HEK293T (cell line): ENCODE measurements at regions not wholly inside any gene's neighbourhood (a gene's known extent, or its start where the extent isn't known, plus 50 kb on each side); places are given as distances from the start of the nearest gene placed in this dataset.

Experiments
- CTCF ChIA-PET: fragments of 350-600 bp; formaldehyde crosslinking; extraction: SDS; loops from one replicate; lab custom pipeline; 2021; ENCODE audit warnings: antibody characterized with exemption, inconsistent platforms; lab: Yijun Ruan, JAX
- POLR2A ChIA-PET: fragments of 350-600 bp; formaldehyde crosslinking; extraction: SDS; loops from one replicate; lab custom pipeline; 2020; ENCODE audit warnings: antibody characterized with exemption, inconsistent platforms; lab: Yijun Ruan, JAX
- DNase-seq: peaks from one replicate; pipeline ENCODE4 v3.0.0; 2012; ENCODE audit warnings: mixed read lengths; ENCODE audit errors: extremely low spot score
- ARNT ChIP-seq: fragments of 450-650 bp; IDR thresholded peaks from 2 replicates; pipeline ENCODE4 v1.6.1; 2017; ENCODE audit warnings: mild to moderate bottlenecking
- BHLHE40 ChIP-seq: fragments of 450-650 bp; IDR thresholded peaks from 2 replicates; pipeline ENCODE4 v1.6.1; 2016; ENCODE audit warnings: mild to moderate bottlenecking, moderate library complexity, borderline replicate concordance
- CTBP1 ChIP-seq: fragments of 450-650 bp; IDR thresholded peaks from 2 replicates; pipeline ENCODE4 v1.6.1; 2016; ENCODE audit warnings: borderline replicate concordance
- ELF4 ChIP-seq: fragments of 450-650 bp; IDR thresholded peaks from 2 replicates; pipeline ENCODE4 v1.6.1; 2017; ENCODE audit warnings: antibody characterized with exemption
- FOXA1 ChIP-seq: fragments of 450-650 bp; IDR thresholded peaks from 2 replicates; pipeline ENCODE4 v1.6.1; 2016; ENCODE audit warnings: mild to moderate bottlenecking
- FOXK2 ChIP-seq: fragments of 450-650 bp; IDR thresholded peaks from 2 replicates; pipeline ENCODE4 v1.6.1; 2016; ENCODE audit warnings: mild to moderate bottlenecking
- FOXM1 ChIP-seq: fragments of 450-650 bp; IDR thresholded peaks from 2 replicates; pipeline ENCODE4 v1.6.1; 2017; ENCODE audit warnings: mild to moderate bottlenecking, borderline replicate concordance
- HDGF ChIP-seq: fragments of 450-650 bp; IDR thresholded peaks from 2 replicates; pipeline ENCODE4 v1.6.1; 2017; ENCODE audit warnings: antibody characterized with exemption, borderline replicate concordance
- L3MBTL2 ChIP-seq: fragments of 450-650 bp; conservative IDR thresholded peaks from 2 replicates; pipeline ENCODE4 v1.6.1; 2016; ENCODE audit warnings: mild to moderate bottlenecking
- LEF1 ChIP-seq: fragments of 450-650 bp; IDR thresholded peaks from 2 replicates; pipeline ENCODE4 v1.6.1; 2017; ENCODE audit warnings: mild to moderate bottlenecking, borderline replicate concordance
- NFRKB ChIP-seq: fragments of 450-650 bp; IDR thresholded peaks from 2 replicates; pipeline ENCODE4 v1.6.1; 2016; ENCODE audit warnings: mild to moderate bottlenecking, moderate library complexity
- PKNOX1 ChIP-seq: fragments of 450-650 bp; IDR thresholded peaks from 2 replicates; pipeline ENCODE4 v1.6.1; 2016
- SP1 ChIP-seq: fragments of 450-650 bp; IDR thresholded peaks from 2 replicates; pipeline ENCODE4 v1.6.1; 2017
- SUZ12 ChIP-seq: fragments of 450-650 bp; IDR thresholded peaks from 2 replicates; pipeline ENCODE4 v1.6.1; 2016; ENCODE audit warnings: mild to moderate bottlenecking
- TARDBP ChIP-seq: fragments of 450-650 bp; IDR thresholded peaks from 2 replicates; pipeline ENCODE4 v1.6.1; 2016
- ZNF384 ChIP-seq: fragments of 450-650 bp; IDR thresholded peaks from 2 replicates; pipeline ENCODE4 v1.6.1; 2016

DNA sequence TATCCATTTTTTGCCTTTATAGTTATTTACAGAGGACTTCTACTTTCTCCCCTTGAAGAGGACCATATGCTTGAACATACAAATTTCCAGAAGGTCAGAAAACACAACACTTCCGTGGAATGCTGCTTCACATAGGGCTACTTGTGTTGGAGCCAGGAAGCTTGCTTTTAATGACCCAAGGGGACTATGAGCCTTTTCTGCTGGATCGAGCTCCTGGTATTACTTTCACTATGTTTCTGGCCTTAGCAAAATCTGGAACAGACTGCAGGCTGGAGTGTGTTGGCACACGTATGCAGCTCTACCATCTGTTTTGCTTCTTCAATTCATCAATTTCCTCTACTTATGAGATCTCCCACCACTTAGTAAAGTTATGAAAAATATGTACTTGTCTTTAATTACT is 69.3 kb upstream of the CBLB start:
- TF ChIP-seq TARDBP (no peak), FOXM1 (no peak)
- ChIA-PET CTCF (no interaction called here), POLR2A (no interaction called here)
- no peak for DNase-seq

DNA sequence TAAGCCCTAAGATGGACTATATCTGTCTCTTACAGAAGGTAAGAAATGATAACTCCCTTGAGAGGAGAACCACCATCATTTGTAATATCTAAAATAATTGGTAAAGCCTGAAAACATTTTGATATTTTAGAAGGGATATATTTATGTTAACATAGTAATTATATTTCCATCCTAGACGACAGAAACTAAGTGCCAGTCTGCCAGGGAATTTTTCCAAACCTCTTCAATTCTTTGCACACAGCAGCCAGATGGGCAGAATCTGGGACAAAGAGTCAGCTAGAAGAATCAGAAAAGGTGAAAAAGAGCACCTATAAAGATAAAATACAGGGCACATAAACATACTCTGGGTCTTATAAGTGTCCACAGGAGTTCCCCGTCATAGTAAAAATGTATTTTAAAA is 70.0 kb upstream of the CBLB start:
- POLR2A ChIA-PET: no interaction called here
- no peak for DNase-seq
- CTCF ChIA-PET: no interaction called here
- TF ChIP-seq TARDBP (no peak), CTBP1 (no peak), ARNT (no peak), LEF1 (no peak), FOXM1 (no peak), PKNOX1 (no peak), FOXK2 (no peak), L3MBTL2 (no peak), SUZ12 (no peak)

GRCh38 chr3:105944276-105944675 is 75.5 kb upstream of the CBLB start:
- TF ChIP-seq FOXM1 (no peak), SUZ12 (no peak), NFRKB (no peak), SP1 (no peak), ELF4 (no peak), BHLHE40 (no peak), ARNT (no peak), HDGF (no peak), ZNF384 (no peak), PKNOX1 (no peak)
- CTCF ChIA-PET: no interaction called here
- DNase-seq: no peak
- POLR2A ChIA-PET: no interaction called here

GRCh38 chr3:105944721-105945120 is 75.9 kb upstream of the CBLB start:
- ChIA-PET POLR2A (no interaction called here), CTCF (interaction anchor here (0.9 kb wide), 1 partner anchor 12 kb away, joined by 3 read pairs; no protein-coding TSS in a partner anchor)
- TF ChIP-seq L3MBTL2 (no peak), HDGF (no peak), BHLHE40 (no peak), TARDBP (no peak), FOXK2 (no peak), ELF4 (no peak), NFRKB (no peak), FOXA1 (no peak), PKNOX1 (no peak), FOXM1 (no peak), ARNT (no peak), SP1 (no peak), SUZ12 (no peak), LEF1 (no peak), CTBP1 (no peak), ZNF384 (no peak)
- DNase-seq: no peak

- no peak for DNase-seq
- CTCF ChIA-PET: no interaction called here
- POLR2A ChIA-PET: interaction anchor here (0.6 kb wide), 1 partner anchor 65 kb away, joined by 3 read pairs; no protein-coding TSS in a partner anchor
- no peak for TF ChIP-seq L3MBTL2
- no peak for TF ChIP-seq TARDBP
- TF ChIP-seq FOXK2: no peak
- no peak for TF ChIP-seq ZNF384
- no peak for TF ChIP-seq SP1
These were observed 79.3 kb upstream of the CBLB start for GRCh38 chr3:105948101-105948500.

GRCh38 chr3:105950881-105951600 is 82.2 kb upstream of the CBLB start:
- TF ChIP-seq LEF1: no peak
- no peak for TF ChIP-seq FOXA1
- TF ChIP-seq NFRKB: no peak
- no peak for TF ChIP-seq ELF4
- no peak for TF ChIP-seq HDGF
- TF ChIP-seq SP1: no peak
- TF ChIP-seq L3MBTL2: no peak
- no peak for TF ChIP-seq SUZ12
- ChIA-PET CTCF (no interaction called here), POLR2A (no interaction called here)
- no peak for DNase-seq

DNA sequence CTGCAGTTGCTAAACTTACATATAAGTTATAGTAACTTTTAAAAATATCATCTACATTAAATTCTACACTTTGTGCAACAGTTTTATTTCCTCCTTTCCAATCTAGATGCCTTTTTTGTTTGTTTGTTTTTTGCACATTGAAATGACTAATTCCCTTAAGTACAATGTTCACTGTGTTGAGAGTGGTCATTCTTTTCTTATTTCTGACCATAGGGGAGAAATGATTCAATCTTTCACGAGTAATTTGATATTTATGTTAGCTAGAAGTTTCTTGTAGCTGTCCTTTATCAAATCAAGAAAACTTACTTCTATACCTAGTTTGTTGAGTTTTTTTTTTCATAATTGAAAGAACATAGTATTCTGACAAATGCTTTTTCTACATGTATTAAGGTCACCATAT is 85.0 kb upstream of the CBLB start:
- POLR2A ChIA-PET: no interaction called here
- CTCF ChIA-PET: no interaction called here
- TF ChIP-seq FOXK2 (no peak), BHLHE40 (no peak), TARDBP (no peak), SUZ12 (no peak), SP1 (no peak), LEF1 (no peak), NFRKB (no peak), FOXM1 (no peak), L3MBTL2 (no peak), CTBP1 (no peak), PKNOX1 (no peak), ARNT (no peak), ZNF384 (no peak)
- no peak for DNase-seq
